Activated CD4-positive, alpha-beta T cell treated with anti-CD3 and anti-CD28 coated beads, Interleukin-2, amount 10 ng/mL, durations not matched to agents 7 days and 5 days (primary cell): ENCODE measurements at regions not wholly inside any gene's neighbourhood (a gene's known extent, or its start where the extent isn't known, plus 50 kb on each side); places are given as distances from the start of the nearest gene placed in this dataset.

ENCODE experiments used
- CTCF ChIA-PET: fragments of 350-600 bp; sonication (Branson Sonifier 250); formaldehyde crosslinking; loops from one replicate; lab custom pipeline; 2021; ENCODE audit warnings: antibody characterized with exemption; lab: Charles Lee
- POLR2A ChIA-PET: fragments of 350-600 bp; sonication (Branson Sonifier 250); formaldehyde crosslinking; loops from one replicate; lab custom pipeline; 2021; ENCODE audit warnings: antibody characterized with exemption; lab: Charles Lee
- DNase-seq: peaks from one replicate; pipeline ENCODE4 v3.0.0-alpha.2; 2020
- H3K27ac Mint-ChIP-seq: one replicate; pipeline ENCODE4 v1.8.0; 2021; ENCODE audit warnings: mild to moderate bottlenecking, moderate library complexity, mixed read lengths
- H3K27me3 Mint-ChIP-seq: one replicate; pipeline ENCODE4 v1.8.0; 2021; ENCODE audit warnings: mixed read lengths
- H3K36me3 Mint-ChIP-seq: one replicate; pipeline ENCODE4 v1.8.0; 2021; ENCODE audit warnings: low read depth, mixed read lengths
- H3K4me1 Mint-ChIP-seq: one replicate; pipeline ENCODE4 v1.8.0; 2021; ENCODE audit warnings: mixed read lengths
- H3K4me3 Mint-ChIP-seq: one replicate; pipeline ENCODE4 v1.8.0; 2021; ENCODE audit warnings: mild to moderate bottlenecking, moderate library complexity, mixed read lengths
- H3K9me3 Mint-ChIP-seq: one replicate; pipeline ENCODE4 v1.8.0; 2021; ENCODE audit warnings: mixed read lengths

DNA sequence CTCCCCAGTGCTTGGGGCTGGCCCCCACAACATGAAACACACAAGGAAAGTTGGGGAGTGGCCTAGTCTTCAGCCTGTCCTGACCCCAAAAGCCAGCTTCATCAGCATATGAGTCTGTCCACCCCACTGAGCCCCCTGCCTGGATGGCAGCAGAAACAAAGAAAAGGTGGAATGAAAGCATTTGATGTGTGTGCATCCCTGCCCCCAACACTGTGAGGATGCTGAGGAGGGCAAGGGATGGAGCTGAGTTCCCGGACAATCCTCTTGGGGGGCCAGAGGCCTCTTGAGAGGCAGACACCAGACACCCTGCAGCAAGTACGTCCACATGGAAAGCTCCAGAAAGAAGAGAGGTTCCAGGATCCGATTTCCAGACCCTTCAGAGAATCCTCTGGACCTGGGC, 113.5 kb upstream of the PPP1R26 start:
- ChIA-PET POLR2A (no interaction called here), CTCF (no interaction called here)
- H3K36me3 Mint-ChIP-seq = no peaks in the 10 kb centered on the region
- no peaks in the 10 kb centered on the region for H3K4me1 Mint-ChIP-seq
- H3K4me3 Mint-ChIP-seq = no peak overlapping the region
- H3K9me3 Mint-ChIP-seq = no peaks in the 10 kb centered on the region
- DNase-seq = no peak
- no peaks in the 10 kb centered on the region for H3K27me3 Mint-ChIP-seq
- no peak overlapping the region for H3K27ac Mint-ChIP-seq

DNA sequence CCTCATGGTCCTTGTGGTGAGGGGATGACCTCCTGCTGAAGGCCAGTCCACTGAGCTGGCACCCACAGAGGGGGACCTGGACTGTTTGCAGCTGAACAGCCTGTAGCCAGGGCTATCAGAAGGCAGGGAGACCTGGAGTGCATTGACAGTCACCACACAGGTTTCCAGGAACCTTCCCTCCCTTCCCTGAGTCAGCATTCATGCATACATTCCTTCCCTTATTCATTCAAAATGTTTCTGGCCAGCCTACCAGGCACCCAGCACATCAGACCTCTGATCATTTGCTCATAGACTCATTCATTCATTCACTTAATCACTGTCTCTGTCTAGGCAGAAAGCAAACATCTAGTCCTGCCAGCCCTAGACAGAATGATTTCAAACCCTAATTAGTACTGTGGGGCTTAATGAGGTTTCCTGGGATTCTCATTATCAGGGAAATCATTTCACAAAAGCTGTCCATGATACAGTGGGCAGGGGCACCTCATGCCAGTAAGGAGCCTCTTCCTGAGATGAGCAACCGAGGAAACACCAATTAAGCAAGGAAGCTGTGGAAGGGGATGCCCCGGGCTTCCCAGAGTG, 110.1 kb upstream of the PPP1R26 start:
- no peaks in the 10 kb centered on the region for H3K27me3 Mint-ChIP-seq
- CTCF ChIA-PET = no interaction called here
- H3K27ac Mint-ChIP-seq = no peak overlapping the region
- H3K4me3 Mint-ChIP-seq = no peak overlapping the region
- H3K36me3 Mint-ChIP-seq = no peaks in the 10 kb centered on the region
- H3K9me3 Mint-ChIP-seq = no peaks in the 10 kb centered on the region
- H3K4me1 Mint-ChIP-seq = no peaks in the 10 kb centered on the region
- DNase-seq = no peak
- POLR2A ChIA-PET = no interaction called here

GRCh38 chr9:135370411-135371375, 108.9 kb upstream of the PPP1R26 start:
- Mint-ChIP-seq H3K27ac (no peak overlapping the region), H3K36me3 (no peaks in the 10 kb centered on the region), H3K4me3 (no peak overlapping the region), H3K27me3 (no peaks in the 10 kb centered on the region), H3K9me3 (no peaks in the 10 kb centered on the region), H3K4me1 (no peaks in the 10 kb centered on the region)
- ChIA-PET CTCF (no interaction called here), POLR2A (no interaction called here)
- no peak for DNase-seq

GRCh38 chr9:135371535-135371934, 108.0 kb upstream of the PPP1R26 start:
- Mint-ChIP-seq H3K4me3 (no peak overlapping the region), H3K27ac (no peak overlapping the region), H3K9me3 (no peaks in the 10 kb centered on the region), H3K27me3 (no peaks in the 10 kb centered on the region), H3K4me1 (no peaks in the 10 kb centered on the region), H3K36me3 (no peaks in the 10 kb centered on the region)
- POLR2A ChIA-PET = no interaction called here
- CTCF ChIA-PET = no interaction called here
- DNase-seq = no peak

GRCh38 chr9:135372036-135372435, 107.5 kb upstream of the PPP1R26 start:
- H3K27ac Mint-ChIP-seq = no peak overlapping the region
- no peaks in the 10 kb centered on the region for H3K27me3 Mint-ChIP-seq
- DNase-seq = no peak
- H3K4me3 Mint-ChIP-seq = no peak overlapping the region
- no peaks in the 10 kb centered on the region for H3K4me1 Mint-ChIP-seq
- ChIA-PET POLR2A (no interaction called here), CTCF (no interaction called here)
- H3K9me3 Mint-ChIP-seq = no peaks in the 10 kb centered on the region
- H3K36me3 Mint-ChIP-seq = no peaks in the 10 kb centered on the region

- no peak for DNase-seq
- no peak overlapping the region for H3K27ac Mint-ChIP-seq
- CTCF ChIA-PET = interaction anchor here (1.4 kb wide), 1 partner anchor 30 kb away, joined by 3 read pairs; no protein-coding TSS in a partner anchor
- H3K9me3 Mint-ChIP-seq = no peaks in the 10 kb centered on the region
- no peaks in the 10 kb centered on the region for H3K4me1 Mint-ChIP-seq
- H3K4me3 Mint-ChIP-seq = no peak overlapping the region
- H3K27me3 Mint-ChIP-seq = no peaks in the 10 kb centered on the region
- no peaks in the 10 kb centered on the region for H3K36me3 Mint-ChIP-seq
- POLR2A ChIA-PET = no interaction called here
Measured at GRCh38 chr9:135372501-135373008, 107.0 kb upstream of the PPP1R26 start.

DNA sequence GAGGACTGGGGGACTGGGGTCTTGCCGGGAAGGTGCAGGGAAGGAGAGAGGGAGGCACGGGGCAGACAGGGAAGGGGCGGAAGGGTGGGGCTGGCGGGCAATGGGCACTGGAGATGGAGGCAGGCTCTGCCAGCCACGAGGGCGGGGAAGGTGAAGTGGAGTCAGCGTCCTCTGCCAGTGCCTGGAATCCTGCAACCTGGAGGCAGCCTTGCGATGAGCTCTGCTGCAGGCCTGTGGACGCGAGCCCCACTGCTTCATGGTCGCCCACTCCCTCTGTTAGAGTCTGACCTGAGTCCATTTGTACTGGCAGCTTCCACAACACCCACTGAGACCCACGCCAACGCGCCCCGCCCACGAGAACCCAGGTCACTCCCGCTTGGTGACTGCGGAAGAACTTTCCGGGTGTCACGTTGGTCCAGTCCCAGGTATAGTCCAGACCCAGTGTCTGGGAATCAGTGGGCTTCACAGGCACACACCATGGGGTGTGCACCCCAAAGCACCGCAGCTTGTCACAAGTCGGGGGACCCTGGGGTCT, 106.4 kb upstream of the PPP1R26 start:
- Mint-ChIP-seq H3K27me3 (no peaks in the 10 kb centered on the region), H3K4me3 (no peak overlapping the region), H3K9me3 (no peaks in the 10 kb centered on the region), H3K4me1 (no peaks in the 10 kb centered on the region), H3K27ac (no peak overlapping the region), H3K36me3 (no peaks in the 10 kb centered on the region)
- ChIA-PET POLR2A (no interaction called here), CTCF (interaction anchor here (1.4 kb wide), 1 partner anchor 29 kb away, joined by 3 read pairs; no protein-coding TSS in a partner anchor)
- no peak for DNase-seq

DNA sequence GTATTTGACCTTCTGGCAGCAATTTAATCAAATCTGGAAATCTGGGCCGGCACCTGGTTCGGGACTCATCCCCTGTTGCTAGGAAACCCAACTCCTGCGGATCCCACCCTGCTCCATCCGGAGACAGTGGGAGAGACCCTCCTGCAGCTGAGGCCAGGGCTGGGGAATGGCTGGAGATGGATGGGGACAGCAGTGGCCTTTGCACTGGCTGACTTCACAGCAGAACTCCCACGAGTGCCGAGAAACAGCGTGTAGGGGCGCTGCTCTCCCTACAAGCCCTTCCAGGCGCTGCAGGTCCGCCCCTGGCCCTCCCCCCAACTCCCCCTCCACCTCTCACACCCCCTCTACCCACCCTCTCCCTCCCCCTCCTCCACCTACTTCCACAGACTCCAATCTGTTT, 105.8 kb upstream of the PPP1R26 start:
- DNase-seq = no peak
- Mint-ChIP-seq H3K27me3 (no peaks in the 10 kb centered on the region), H3K4me1 (no peaks in the 10 kb centered on the region), H3K9me3 (no peaks in the 10 kb centered on the region), H3K27ac (no peak overlapping the region), H3K4me3 (no peak overlapping the region), H3K36me3 (no peaks in the 10 kb centered on the region)
- POLR2A ChIA-PET = no interaction called here
- CTCF ChIA-PET = interaction anchor here (1.4 kb wide), 1 partner anchor 28 kb away, joined by 3 read pairs; no protein-coding TSS in a partner anchor

- POLR2A ChIA-PET = no interaction called here
- CTCF ChIA-PET = no interaction called here
- no peak overlapping the region for H3K4me3 Mint-ChIP-seq
- no peak for DNase-seq
- no peaks in the 10 kb centered on the region for H3K27me3 Mint-ChIP-seq
- H3K27ac Mint-ChIP-seq = no peak overlapping the region
- H3K9me3 Mint-ChIP-seq = no peaks in the 10 kb centered on the region
- H3K36me3 Mint-ChIP-seq = no peaks in the 10 kb centered on the region
- H3K4me1 Mint-ChIP-seq = no peaks in the 10 kb centered on the region
Measured at GRCh38 chr9:135374591-135374990, 105.0 kb upstream of the PPP1R26 start.

GRCh38 chr9:135375001-135375400, 104.6 kb upstream of the PPP1R26 start:
- Mint-ChIP-seq H3K9me3 (no peaks in the 10 kb centered on the region), H3K27ac (no peak overlapping the region), H3K4me1 (no peaks in the 10 kb centered on the region), H3K27me3 (no peaks in the 10 kb centered on the region), H3K4me3 (no peak overlapping the region), H3K36me3 (no peaks in the 10 kb centered on the region)
- no peak for DNase-seq
- ChIA-PET POLR2A (no interaction called here), CTCF (no interaction called here)

DNA sequence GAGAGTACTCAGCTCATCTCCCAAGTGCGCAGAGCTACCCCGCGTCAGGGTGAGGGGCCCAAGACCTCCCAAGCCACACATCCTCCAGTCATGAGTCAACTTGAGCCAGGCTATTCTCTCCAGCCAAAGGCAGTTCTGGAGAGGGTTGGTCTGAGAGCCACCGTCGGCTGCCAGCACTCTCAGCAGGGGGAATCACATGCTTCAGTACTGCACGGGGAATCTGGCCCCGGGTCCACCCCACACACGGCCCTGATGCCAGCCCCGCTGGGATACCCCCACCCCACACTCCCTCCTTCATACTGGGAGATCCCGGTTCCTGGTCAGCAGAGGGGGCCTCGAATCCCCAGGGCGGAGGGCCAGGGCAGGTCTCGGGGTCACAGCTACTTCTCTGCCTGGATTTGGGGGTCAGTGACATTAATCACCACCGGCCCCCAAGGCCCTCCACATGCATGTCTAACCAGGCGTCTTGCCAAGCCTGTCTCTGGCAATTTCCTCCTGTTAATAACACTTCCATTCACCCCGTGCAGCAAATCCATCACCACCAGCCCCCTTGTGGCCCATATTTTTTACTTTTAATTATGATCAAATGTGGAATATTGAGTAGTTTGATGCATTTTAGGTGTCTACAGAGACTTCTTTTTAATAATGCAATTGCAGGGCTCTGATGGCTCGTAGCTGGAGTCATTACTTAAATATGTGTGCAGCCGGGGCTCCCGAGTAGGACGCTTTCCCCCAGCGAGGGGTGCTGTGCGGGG, 102.9 kb upstream of the PPP1R26 start:
- CTCF ChIA-PET = no interaction called here
- no peak overlapping the region for H3K4me3 Mint-ChIP-seq
- no peak for DNase-seq

DNA sequence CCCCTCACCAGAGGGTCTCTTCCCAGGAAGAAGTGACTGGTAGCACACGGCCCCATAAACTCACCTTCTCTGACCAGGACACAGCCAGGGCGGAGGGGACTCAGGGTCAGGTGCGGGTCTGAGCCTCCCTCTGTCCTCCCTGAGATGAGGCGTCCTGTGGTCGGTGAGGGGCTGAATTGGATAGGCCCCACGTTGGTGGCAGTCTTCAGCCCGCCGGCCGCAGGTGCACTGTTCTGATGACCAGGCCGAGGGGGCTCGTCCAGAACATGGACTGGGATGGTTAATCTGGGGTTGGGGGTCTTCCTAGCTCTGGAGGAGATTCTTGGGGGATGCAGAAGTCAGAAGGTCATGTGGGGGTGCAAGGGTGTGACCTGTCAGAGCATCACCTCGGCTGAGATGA, 102.2 kb upstream of the PPP1R26 start:
- no peaks in the 10 kb centered on the region for H3K4me1 Mint-ChIP-seq
- no peak overlapping the region for H3K4me3 Mint-ChIP-seq
- CTCF ChIA-PET = no interaction called here
- POLR2A ChIA-PET = no interaction called here
- H3K27me3 Mint-ChIP-seq = no peaks in the 10 kb centered on the region
- no peaks in the 10 kb centered on the region for H3K36me3 Mint-ChIP-seq
- no peaks in the 10 kb centered on the region for H3K9me3 Mint-ChIP-seq
- no peak overlapping the region for H3K27ac Mint-ChIP-seq
- no peak for DNase-seq

More for the DNA sequence above, 102.9 kb upstream of the PPP1R26 start:
- no peaks in the 10 kb centered on the region for H3K36me3 Mint-ChIP-seq
- no peaks in the 10 kb centered on the region for H3K27me3 Mint-ChIP-seq
- H3K9me3 Mint-ChIP-seq = no peaks in the 10 kb centered on the region
- H3K27ac Mint-ChIP-seq = no peak overlapping the region
- no peaks in the 10 kb centered on the region for H3K4me1 Mint-ChIP-seq
- POLR2A ChIA-PET = no interaction called here
